ENCODE measurements at regions not wholly inside any gene's neighbourhood (a gene's known extent, or its start where the extent isn't known, plus 50 kb on each side); places are given as distances from the start of the nearest gene placed in this dataset.

- Histone ChIP-seq H3K36me3 (no peaks in the 10 kb centered on the region), H3K9me3 (no peaks in the 10 kb centered on the region), H3K4me1 (no peaks in the 10 kb centered on the region), H3K27ac (no peak overlapping the region), H3K4me3 (no peak overlapping the region), H3K27me3 (no peaks in the 10 kb centered on the region)
- ATAC-seq (peak in 1 of 4 donors; percentile 10), DNase-seq (no peak)
- intact Hi-C loops (cut with DNase I) = no loop called here
- TF ChIP-seq POLR2A (IDR thresholded peaks at IDR 0.05) = no peak
- no peak for TF ChIP-seq CTCF (IDR thresholded peaks at IDR 0.05)
- WGBS (ENCODE audit: insufficient coverage, low coverage, low lambda C conversion rate, missing lambda C conversion rate) = 60% methylated on average over 21 of the region's 39 CpGs
Measured at GRCh38 chr2:444937-445884, 157.3 kb upstream of the ALKAL2 start.

- Histone ChIP-seq H3K27me3 (no peaks in the 10 kb centered on the region), H3K4me1 (no peaks in the 10 kb centered on the region), H3K36me3 (no peaks in the 10 kb centered on the region), H3K4me3 (no peak overlapping the region), H3K9me3 (no peaks in the 10 kb centered on the region), H3K27ac (no peak overlapping the region)
- WGBS (ENCODE audit: insufficient coverage, low coverage, low lambda C conversion rate, missing lambda C conversion rate) = 58% methylated on average over 6 of the region's 6 CpGs
- intact Hi-C loops (cut with DNase I) = no loop called here
- ATAC-seq (no peak), DNase-seq (no peak)
- no peak for TF ChIP-seq CTCF (IDR thresholded peaks at IDR 0.05)
Measured at GRCh38 chr2:443741-444140, 155.8 kb upstream of the ALKAL2 start.

GRCh38 chr2:443216-443615 is 155.3 kb upstream of the ALKAL2 start:
- intact Hi-C loops (cut with DNase I) = no loop called here
- ATAC-seq (no peak), DNase-seq (no peak)
- Histone ChIP-seq H3K9me3 (no peaks in the 10 kb centered on the region), H3K36me3 (no peaks in the 10 kb centered on the region), H3K4me3 (no peak overlapping the region), H3K27me3 (no peaks in the 10 kb centered on the region), H3K4me1 (no peaks in the 10 kb centered on the region), H3K27ac (no peak overlapping the region)
- 58% methylated on average over 3 of the region's 19 CpGs for whole genome bisulfite sequencing (ENCODE audit: insufficient coverage, low coverage, low lambda C conversion rate, missing lambda C conversion rate)
- TF ChIP-seq POLR2A (IDR thresholded peaks at IDR 0.05) = no peak
- no peak for TF ChIP-seq CTCF (IDR thresholded peaks at IDR 0.05)

GRCh38 chr2:441258-442022 is 153.5 kb upstream of the ALKAL2 start:
- no peak for TF ChIP-seq POLR2A (IDR thresholded peaks at IDR 0.05)
- no peak for TF ChIP-seq CTCF (IDR thresholded peaks at IDR 0.05)
- no peak overlapping the region for H3K4me3 ChIP-seq
- H3K4me1 ChIP-seq = no peaks in the 10 kb centered on the region
- H3K36me3 ChIP-seq = no peaks in the 10 kb centered on the region
- intact Hi-C loops (cut with DNase I) = no loop called here
- H3K27ac ChIP-seq = no peak overlapping the region
- no peaks in the 10 kb centered on the region for H3K27me3 ChIP-seq
- ATAC-seq (peak in 1 of 4 donors; percentile 22), DNase-seq (no peak)
- no peaks in the 10 kb centered on the region for H3K9me3 ChIP-seq
- 29% methylated on average over 6 of the region's 16 CpGs for WGBS (ENCODE audit: insufficient coverage, low coverage, low lambda C conversion rate, missing lambda C conversion rate)
